GM10248 (cell line): ENCODE measurements at regions not wholly inside any gene's neighbourhood (a gene's known extent, or its start where the extent isn't known, plus 50 kb on each side); places are given as distances from the start of the nearest gene placed in this dataset.

Experiments used
- CTCF ChIA-PET: fragments of 300-600 bp; sonication (Branson Sonifier 250); formaldehyde crosslinking; extraction: SDS; loops from one replicate; lab custom pipeline; 2021; ENCODE audit warnings: antibody characterized with exemption; lab: Yijun Ruan, JAX
- POLR2A ChIA-PET: fragments of 350-650 bp; sonication (Branson Sonifier 250); formaldehyde crosslinking; extraction: SDS; loops from one replicate; lab custom pipeline; 2020; ENCODE audit warnings: antibody characterized with exemption; lab: Yijun Ruan, JAX
- DNase-seq: peaks from one replicate; pipeline ENCODE4 v3.0.0; 2012; ENCODE audit errors: extremely low spot score
- TF ChIP-seq, protein P1 (sequence below): IDR thresholded peaks from 2 replicates; pipeline ENCODE4 v1.5.1; 2012; ENCODE audit warnings: mild to moderate bottlenecking, low read depth; ENCODE audit errors: extremely low read depth, missing control alignments, control extremely low read depth

DNA sequence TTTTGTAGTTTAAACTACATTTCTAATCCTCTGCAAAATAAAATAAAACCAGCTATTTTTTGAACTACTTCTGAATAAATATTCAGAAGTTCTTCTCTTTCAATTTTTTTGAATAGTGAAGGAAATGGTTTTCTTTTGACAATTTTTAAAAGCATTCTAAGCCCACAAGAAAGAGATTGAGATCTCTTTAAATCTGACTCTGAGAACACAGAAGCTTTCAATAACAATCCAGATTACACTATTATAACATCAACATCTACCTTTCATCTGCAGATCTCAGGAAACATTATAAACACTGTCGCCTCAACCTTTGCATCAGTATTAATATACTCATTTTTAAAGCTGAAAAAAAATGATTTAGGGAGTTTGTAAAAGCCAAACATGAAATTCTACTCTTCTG lies 247.5 kb upstream of the PREP start:
- DNase-seq, result no peak
- TF ChIP-seq, protein P1, sequence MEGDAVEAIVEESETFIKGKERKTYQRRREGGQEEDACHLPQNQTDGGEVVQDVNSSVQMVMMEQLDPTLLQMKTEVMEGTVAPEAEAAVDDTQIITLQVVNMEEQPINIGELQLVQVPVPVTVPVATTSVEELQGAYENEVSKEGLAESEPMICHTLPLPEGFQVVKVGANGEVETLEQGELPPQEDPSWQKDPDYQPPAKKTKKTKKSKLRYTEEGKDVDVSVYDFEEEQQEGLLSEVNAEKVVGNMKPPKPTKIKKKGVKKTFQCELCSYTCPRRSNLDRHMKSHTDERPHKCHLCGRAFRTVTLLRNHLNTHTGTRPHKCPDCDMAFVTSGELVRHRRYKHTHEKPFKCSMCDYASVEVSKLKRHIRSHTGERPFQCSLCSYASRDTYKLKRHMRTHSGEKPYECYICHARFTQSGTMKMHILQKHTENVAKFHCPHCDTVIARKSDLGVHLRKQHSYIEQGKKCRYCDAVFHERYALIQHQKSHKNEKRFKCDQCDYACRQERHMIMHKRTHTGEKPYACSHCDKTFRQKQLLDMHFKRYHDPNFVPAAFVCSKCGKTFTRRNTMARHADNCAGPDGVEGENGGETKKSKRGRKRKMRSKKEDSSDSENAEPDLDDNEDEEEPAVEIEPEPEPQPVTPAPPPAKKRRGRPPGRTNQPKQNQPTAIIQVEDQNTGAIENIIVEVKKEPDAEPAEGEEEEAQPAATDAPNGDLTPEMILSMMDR, result no peak
- POLR2A ChIA-PET, result no interaction called here
- CTCF ChIA-PET, result interaction anchor here (1.1 to 2.6 kb wide), 2 partner anchors 14 to 80 kb away, joined by 3 to 7 read pairs; no protein-coding TSS in a partner anchor

DNA sequence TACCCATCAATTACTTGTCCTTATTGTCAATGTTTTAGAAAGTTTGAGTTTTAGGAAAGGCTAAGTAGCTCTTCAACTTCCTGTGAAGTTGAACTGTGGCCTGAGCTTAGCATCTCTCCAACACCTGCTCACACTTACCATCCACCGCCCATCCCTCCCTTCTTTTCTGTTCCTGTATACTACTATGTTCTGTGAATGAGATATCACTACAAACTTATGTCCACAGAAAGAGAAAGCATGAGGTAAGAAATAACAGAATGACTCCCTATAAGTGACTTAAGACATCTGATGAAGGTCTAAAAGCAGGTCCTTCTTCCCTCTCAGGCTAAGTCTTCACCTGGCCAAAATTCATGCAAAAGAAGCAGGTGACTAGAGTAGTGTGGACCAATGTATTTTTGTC lies 246.3 kb upstream of the PREP start:
- TF ChIP-seq, protein P1, result no peak
- POLR2A ChIA-PET, result no interaction called here
- CTCF ChIA-PET, result interaction anchor here (0.8 to 2.6 kb wide), 4 partner anchors 8 to 440 kb away, joined by 3 to 7 read pairs (median 4); no protein-coding TSS in a partner anchor

DNA sequence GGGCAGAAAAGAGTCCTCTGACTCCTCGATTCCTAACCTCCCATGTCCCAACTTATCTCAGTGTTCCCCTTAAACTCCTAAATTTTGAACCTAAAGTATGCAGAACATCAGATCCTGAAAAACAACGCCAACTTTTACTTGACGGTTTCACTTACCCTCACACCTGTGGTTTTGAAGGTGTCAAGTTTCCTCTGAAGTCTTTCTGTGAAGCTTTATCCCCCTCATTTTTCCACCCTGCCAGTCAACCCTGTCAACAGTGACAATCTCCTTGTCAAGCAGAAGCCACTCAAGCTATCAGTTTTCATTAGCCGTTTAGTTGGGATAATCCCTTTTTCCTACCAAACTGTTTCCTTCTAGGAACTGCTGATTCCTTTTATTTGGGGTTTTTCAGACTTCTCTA lies 245.4 kb upstream of the PREP start:
- ChIA-PET CTCF (interaction anchor here (0.9 to 2.6 kb wide), 4 partner anchors 9 to 217 kb away, joined by 4 to 7 read pairs (median 4); no protein-coding TSS in a partner anchor), POLR2A (no interaction called here)
- TF ChIP-seq, protein P1, result no peak
- DNase-seq, result no peak

More for the DNA sequence above, 246.3 kb upstream of the PREP start:
- no peak for DNase-seq

DNA sequence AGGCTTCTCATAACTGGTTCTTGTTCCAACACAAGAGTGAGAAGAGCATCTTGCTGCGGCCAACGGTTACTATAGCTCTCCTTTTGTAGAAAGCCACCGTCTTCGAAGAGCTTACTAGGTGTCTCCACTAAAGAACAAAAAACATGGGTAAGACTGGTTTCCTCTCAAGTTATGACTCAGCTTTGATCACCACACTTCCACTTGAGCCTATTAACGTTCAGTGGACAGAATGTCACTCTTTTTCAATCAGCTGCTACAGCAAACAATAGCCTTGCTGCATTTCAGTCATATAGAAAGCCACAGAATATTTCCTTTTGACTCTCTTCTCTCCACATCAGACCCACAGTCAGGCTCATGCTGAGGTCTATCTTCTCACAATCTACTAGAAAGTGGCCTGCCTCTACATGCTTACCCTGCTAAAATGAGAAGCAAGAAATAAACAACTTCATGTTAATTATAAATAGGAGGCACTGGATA lies 243.5 kb upstream of the PREP start:
- DNase-seq, result peak; percentile 65
- ChIA-PET POLR2A (interaction anchor here (1.2 kb wide), 1 partner anchor 62 kb away, joined by 3 read pairs; no protein-coding TSS in a partner anchor), CTCF (interaction anchor here (1.0 to 1.4 kb wide), 3 partner anchors 36 to 189 kb away, joined by 3 read pairs; no protein-coding TSS in a partner anchor)
- TF ChIP-seq, protein P1, result no peak

DNA sequence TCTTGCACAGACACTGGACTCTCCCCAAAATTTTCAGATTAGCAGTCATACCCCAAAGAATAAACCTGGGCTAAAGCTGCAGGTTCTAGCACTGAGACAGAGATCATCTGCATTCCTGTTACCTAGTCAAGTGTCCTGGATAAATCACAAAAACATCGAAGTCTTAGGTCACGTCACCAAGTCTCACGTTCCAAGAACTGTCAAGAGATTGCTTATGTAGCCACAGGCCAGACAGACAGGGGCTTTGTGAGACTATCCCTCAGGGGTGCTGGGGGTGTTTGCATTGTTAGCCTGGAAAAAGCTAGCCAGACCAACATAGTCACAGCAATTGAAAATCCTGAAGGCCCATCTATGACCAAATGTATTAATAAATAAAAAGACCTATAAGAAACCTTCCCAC lies 243.1 kb upstream of the PREP start:
- DNase-seq, result no peak
- CTCF ChIA-PET, result interaction anchor here (0.6 to 1.4 kb wide), 5 partner anchors 12 to 188 kb away, joined by 3 read pairs; no protein-coding TSS in a partner anchor
- POLR2A ChIA-PET, result interaction anchor here (1.2 kb wide), 1 partner anchor 62 kb away, joined by 3 read pairs; no protein-coding TSS in a partner anchor
- TF ChIP-seq, protein P1, result no peak

DNA sequence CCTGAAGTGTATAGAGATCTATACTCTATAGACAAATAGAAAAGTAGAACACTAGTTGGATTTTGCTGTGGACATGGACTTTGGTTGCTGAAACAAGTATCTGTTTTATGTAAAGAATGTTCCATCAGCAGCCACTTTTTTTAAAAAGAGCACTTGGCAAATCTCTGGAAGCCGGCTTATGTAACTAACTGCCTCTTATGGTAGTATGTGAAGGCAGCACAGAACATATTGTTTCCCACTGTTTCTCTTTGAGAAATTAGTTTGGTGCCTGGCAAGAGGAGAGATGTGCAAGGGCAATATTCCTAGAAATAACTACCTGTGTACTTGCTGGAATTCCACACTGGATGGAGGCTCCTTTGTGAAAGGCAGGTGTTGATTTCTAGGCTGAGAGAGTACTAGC lies 242.3 kb upstream of the PREP start:
- no peak for DNase-seq
- TF ChIP-seq, protein P1, result no peak
- ChIA-PET CTCF (interaction anchor here (0.6 to 1.1 kb wide), 3 partner anchors 12 to 143 kb away, joined by 3 read pairs; no protein-coding TSS in a partner anchor), POLR2A (no interaction called here)
